Lower leg skin (tissue), 4 donors: ENCODE measurements at regions not wholly inside any gene's neighbourhood (a gene's known extent, or its start where the extent isn't known, plus 50 kb on each side); places are given as distances from the start of the nearest gene placed in this dataset.

Source experiments
- DNase-seq, 2 donors: peaks; one replicate each; pipeline ENCODE4 v3.0.0-alpha.2; 2019; ENCODE audit warnings: low spot score in 2 of 2
- H3K4me3 ChIP-seq: fragments of 200-600 bp; sonication (generic); 2 replicates; pipeline ENCODE4 v1.5.1; 2017; ENCODE audit warnings: mild to moderate bottlenecking, low read depth; ENCODE audit not compliant: poor library complexity, severe bottlenecking
- POLR2A ChIP-seq, 2 donors: fragments of 450-650 bp; IDR thresholded peaks; one replicate each; pipeline ENCODE4 v1.6.1; 2016 to 2017; ENCODE audit warnings: antibody characterized with exemption in 2 of 2, mild to moderate bottlenecking in 1 of 2, moderate library complexity in 1 of 2
- WGBS, 2 donors: methylation state at CpG; one replicate each; pipeline ENCODE4 v1.1.5; 2018; 5-methylcytosine and 5-hydroxymethylcytosine counted together
- intact Hi-C: fragments of 100-400 bp; cut with DNase I; formaldehyde crosslinking; loops from one replicate; pipeline ENCODE4 v1.15.0; 2023; ENCODE audit warnings: low total_unique reads
- TF ChIP-seq, protein P1 (sequence below), 3 donors: fragments of 450-650 bp; IDR thresholded peaks; one replicate each; pipeline ENCODE4 v1.5.1; 2016; ENCODE audit warnings: antibody characterized with exemption in 3 of 3, mild to moderate bottlenecking in 3 of 3, moderate library complexity in 2 of 3

DNA sequence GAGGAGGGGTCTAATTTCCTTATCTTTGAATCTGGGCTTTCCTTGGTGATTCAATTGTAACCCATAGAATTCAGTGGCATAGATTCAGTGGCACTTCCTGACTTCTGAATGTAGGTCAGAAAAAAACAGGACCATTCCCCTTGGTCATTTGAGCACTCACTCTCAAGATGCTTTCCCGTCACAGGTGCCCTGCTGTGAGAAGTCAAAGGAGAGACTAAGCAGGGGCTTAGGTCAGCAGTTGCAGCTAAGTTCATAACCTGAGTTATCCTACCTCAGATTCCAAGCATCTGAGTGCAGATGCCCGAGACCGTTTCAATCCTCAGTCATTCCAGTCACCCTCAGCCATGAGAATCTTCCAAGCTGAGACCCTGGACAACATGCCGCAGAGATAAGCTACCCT is 506.6 kb downstream of the FRK start:
- DNase-seq: no peak
- intact Hi-C loops: no loop called here
- no peak for TF ChIP-seq POLR2A (IDR thresholded peaks at IDR 0.05)
- TF ChIP-seq, protein P1, sequence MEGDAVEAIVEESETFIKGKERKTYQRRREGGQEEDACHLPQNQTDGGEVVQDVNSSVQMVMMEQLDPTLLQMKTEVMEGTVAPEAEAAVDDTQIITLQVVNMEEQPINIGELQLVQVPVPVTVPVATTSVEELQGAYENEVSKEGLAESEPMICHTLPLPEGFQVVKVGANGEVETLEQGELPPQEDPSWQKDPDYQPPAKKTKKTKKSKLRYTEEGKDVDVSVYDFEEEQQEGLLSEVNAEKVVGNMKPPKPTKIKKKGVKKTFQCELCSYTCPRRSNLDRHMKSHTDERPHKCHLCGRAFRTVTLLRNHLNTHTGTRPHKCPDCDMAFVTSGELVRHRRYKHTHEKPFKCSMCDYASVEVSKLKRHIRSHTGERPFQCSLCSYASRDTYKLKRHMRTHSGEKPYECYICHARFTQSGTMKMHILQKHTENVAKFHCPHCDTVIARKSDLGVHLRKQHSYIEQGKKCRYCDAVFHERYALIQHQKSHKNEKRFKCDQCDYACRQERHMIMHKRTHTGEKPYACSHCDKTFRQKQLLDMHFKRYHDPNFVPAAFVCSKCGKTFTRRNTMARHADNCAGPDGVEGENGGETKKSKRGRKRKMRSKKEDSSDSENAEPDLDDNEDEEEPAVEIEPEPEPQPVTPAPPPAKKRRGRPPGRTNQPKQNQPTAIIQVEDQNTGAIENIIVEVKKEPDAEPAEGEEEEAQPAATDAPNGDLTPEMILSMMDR (IDR thresholded peaks at IDR 0.05): no peak
- WGBS, 2 donors: 83 to 94% methylated on average over 4 of the region's 4 CpGs
- no peak overlapping the region for H3K4me3 ChIP-seq

- TF ChIP-seq, protein P1 (IDR thresholded peaks at IDR 0.05): no peak
- intact Hi-C loops: no loop called here
- 8 to 10% methylated on average over 3 of the region's 3 CpGs for WGBS, 2 donors
- no peak for DNase-seq
- H3K4me3 ChIP-seq: no peak overlapping the region
Measured at GRCh38 chr6:115551527-115551926, 509.2 kb downstream of the FRK start.

DNA sequence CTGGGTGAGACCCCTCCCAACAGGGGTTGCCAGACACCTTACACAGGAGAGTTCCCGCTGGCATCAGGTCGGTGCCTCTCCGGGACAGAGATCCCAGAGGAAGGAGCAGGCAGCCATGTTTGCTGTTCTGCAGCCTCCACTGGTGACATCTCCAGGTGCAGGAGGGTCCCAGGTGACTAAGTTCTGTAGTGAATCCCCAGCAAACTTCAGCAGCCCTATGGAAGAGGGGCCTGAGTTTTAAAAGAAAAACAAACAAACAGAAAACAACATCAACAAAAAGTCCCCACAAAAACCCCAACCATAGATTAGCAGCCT is 515.1 kb downstream of the FRK start:
- no peak for DNase-seq
- intact Hi-C loops: no loop called here
- TF ChIP-seq, protein P1 (IDR thresholded peaks at IDR 0.05): no peak
- no peak for TF ChIP-seq POLR2A (IDR thresholded peaks at IDR 0.05)
- WGBS, 2 donors: 72 to 96% methylated on average over 3 of the region's 3 CpGs
- no peak overlapping the region for H3K4me3 ChIP-seq

DNA sequence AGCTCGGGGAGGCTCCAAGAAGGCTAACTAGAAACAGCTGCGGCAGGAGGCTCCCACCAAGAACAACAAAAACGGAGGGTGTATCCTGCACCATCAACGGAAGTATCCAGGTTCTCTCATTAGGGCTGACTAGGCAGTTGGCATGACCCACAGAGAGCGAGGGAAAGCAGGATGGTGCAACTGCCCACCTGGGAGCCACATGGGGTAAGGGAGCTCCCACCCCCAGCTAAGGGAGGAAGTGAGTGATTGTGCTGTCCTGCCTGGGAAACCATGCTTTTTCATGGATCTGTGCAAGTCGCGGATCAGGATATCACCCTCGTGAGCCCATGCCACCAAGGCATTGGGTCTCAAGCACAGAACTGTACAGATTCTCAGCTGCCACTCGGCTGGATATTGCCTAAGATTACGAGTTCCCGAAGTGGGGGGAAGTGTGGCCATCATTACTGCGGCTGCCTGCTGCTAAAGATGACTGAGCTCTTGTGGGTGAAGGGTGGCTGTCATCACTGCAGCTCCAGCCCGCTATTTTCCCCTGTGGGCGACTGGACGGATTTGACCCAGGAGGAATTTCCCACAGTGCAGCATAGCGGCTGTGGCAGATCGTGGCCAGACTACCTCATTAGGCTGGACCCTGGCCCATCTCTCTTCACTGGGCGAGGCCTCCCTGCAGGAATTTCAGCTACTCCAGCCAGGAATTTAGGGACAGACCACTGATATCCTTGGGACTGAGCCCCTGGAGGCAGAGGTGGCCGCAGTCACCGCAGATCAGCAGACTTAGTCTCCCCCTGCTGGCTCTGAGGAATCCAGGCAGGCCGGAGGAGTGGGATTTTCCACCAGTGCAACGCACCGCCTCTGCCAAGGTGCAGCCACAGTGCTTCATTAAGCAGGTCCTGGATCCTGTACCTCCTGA is 515.7 kb downstream of the FRK start:
- WGBS, 2 donors: 70 to 79% methylated on average over 17 to 21 of the region's 23 CpGs
- DNase-seq: no peak
- TF ChIP-seq, protein P1 (IDR thresholded peaks at IDR 0.05): no peak
- no peak for TF ChIP-seq POLR2A (IDR thresholded peaks at IDR 0.05)
- intact Hi-C loops: no loop called here
- H3K4me3 ChIP-seq: no peak overlapping the region

GRCh38 chr6:115540077-115540869 is 520.4 kb downstream of the FRK start:
- H3K4me3 ChIP-seq: no peak overlapping the region
- intact Hi-C loops: no loop called here
- TF ChIP-seq POLR2A (IDR thresholded peaks at IDR 0.05): no peak
- TF ChIP-seq, protein P1 (IDR thresholded peaks at IDR 0.05): no peak
- 92 to 95% methylated on average over 1 of the region's 1 CpG for WGBS, 2 donors
- DNase-seq: no peak
